Mesendoderm (in vitro differentiated cells): ENCODE measurements at regions not wholly inside any gene's neighbourhood (a gene's known extent, or its start where the extent isn't known, plus 50 kb on each side); places are given as distances from the start of the nearest gene placed in this dataset.

ENCODE experiments used
- DNase-seq: peaks from one replicate; pipeline ENCODE4 v3.0.0; 2013
- H2AK5ac ChIP-seq: 2 replicates; pipeline ENCODE4 v1.6.1; 2013; ENCODE audit warnings: low read length, inconsistent platforms
- H2BK120ac ChIP-seq: 2 replicates; pipeline ENCODE4 v1.6.1; 2013; ENCODE audit warnings: low read depth, mild to moderate bottlenecking, low read length, moderate library complexity, mixed read lengths
- H2BK15ac ChIP-seq: replicated peaks from 2 replicates; pipeline ENCODE4 v1.6.1; 2013; ENCODE audit warnings: low read depth, mild to moderate bottlenecking, moderate library complexity
- H2BK5ac ChIP-seq: 2 replicates; pipeline ENCODE4 v1.6.1; 2013; ENCODE audit warnings: low read length, inconsistent platforms
- H3K18ac ChIP-seq: 2 replicates; pipeline ENCODE4 v1.6.1; 2013; ENCODE audit warnings: mild to moderate bottlenecking, low read length, mixed read lengths
- H3K23ac ChIP-seq: one replicate; pipeline ENCODE4 v1.6.1; 2013; ENCODE audit warnings: low read length
- H3K27ac ChIP-seq: 2 replicates; pipeline ENCODE4 v1.5.1; 2013; ENCODE audit warnings: low read depth, mild to moderate bottlenecking, inconsistent platforms, low read length, moderate library complexity
- H3K27me3 ChIP-seq: 2 replicates; pipeline ENCODE4 v1.6.1; 2013; ENCODE audit warnings: low read length, control low read depth, mild to moderate bottlenecking, inconsistent platforms; ENCODE audit not compliant: insufficient read depth, poor library complexity
- H3K36me3 ChIP-seq: 2 replicates; pipeline ENCODE4 v1.6.1; 2013; ENCODE audit warnings: low read length, inconsistent platforms; ENCODE audit not compliant: control insufficient read depth, insufficient read depth
- H3K4ac ChIP-seq: one replicate; pipeline ENCODE4 v1.6.1; 2013; ENCODE audit warnings: low read depth, mild to moderate bottlenecking, low read length, moderate library complexity
- H3K4me1 ChIP-seq: 2 replicates; pipeline ENCODE4 v1.6.1; 2013; ENCODE audit warnings: low read depth, low read length, inconsistent platforms; ENCODE audit not compliant: control insufficient read depth
- H3K4me2 ChIP-seq: 2 replicates; pipeline ENCODE4 v1.6.1; 2013; ENCODE audit warnings: low read length
- H3K4me3 ChIP-seq: 2 replicates; pipeline ENCODE4 v1.5.1; 2013; ENCODE audit warnings: mild to moderate bottlenecking, low read length
- H3K56ac ChIP-seq: one replicate; pipeline ENCODE4 v1.6.1; 2013; ENCODE audit warnings: low read length
- H3K79me1 ChIP-seq: 2 replicates; pipeline ENCODE4 v1.6.1; 2013; ENCODE audit warnings: low read length, inconsistent platforms
- H3K79me2 ChIP-seq: 2 replicates; pipeline ENCODE4 v1.6.1; 2013; ENCODE audit warnings: mild to moderate bottlenecking, low read length; ENCODE audit not compliant: control insufficient read depth, insufficient read depth
- H3K9ac ChIP-seq: 2 replicates; pipeline ENCODE4 v1.6.1; 2013; ENCODE audit warnings: low read length, inconsistent platforms
- H4K5ac ChIP-seq: one replicate; pipeline ENCODE4 v1.6.1; 2013; ENCODE audit warnings: low read length
- H4K8ac ChIP-seq: one replicate; pipeline ENCODE4 v1.6.1; 2013; ENCODE audit warnings: low read depth, mild to moderate bottlenecking, control low read depth, low read length, moderate library complexity
- WGBS: extraction: QIAGEN DNeasy Blood & Tissue Kit; methylation state at CpG from one replicate; pipeline ENCODE4 v1.1.7; 2013; ENCODE audit warnings: low lambda C conversion rate, missing lambda C conversion rate; ENCODE audit not compliant: insufficient coverage; ENCODE audit errors: extremely low coverage; 5-methylcytosine and 5-hydroxymethylcytosine counted together

- no peak overlapping the region for H2BK5ac ChIP-seq
- no peak overlapping the region for H3K4me2 ChIP-seq
- H2BK120ac ChIP-seq = no peak overlapping the region
- no peak overlapping the region for H2BK15ac ChIP-seq
- H3K56ac ChIP-seq = no peak overlapping the region
- no peaks in the 10 kb centered on the region for H3K36me3 ChIP-seq
- H3K4me3 ChIP-seq = no peak overlapping the region
- no peak overlapping the region for H4K5ac ChIP-seq
- H3K27ac ChIP-seq = no peak overlapping the region
- H3K23ac ChIP-seq = no peak overlapping the region
- H3K79me1 ChIP-seq = no peaks in the 10 kb centered on the region
- H3K4me1 ChIP-seq = no peaks in the 10 kb centered on the region
- H3K18ac ChIP-seq = no peak overlapping the region
- WGBS = no CpG with 5 or more reads among the region's 4 CpGs
- no peaks in the 10 kb centered on the region for H3K27me3 ChIP-seq
- H3K79me2 ChIP-seq = no peaks in the 10 kb centered on the region
- H4K8ac ChIP-seq = no peak overlapping the region
- no peak for DNase-seq
- H3K4ac ChIP-seq = no peak overlapping the region
- H2AK5ac ChIP-seq = no peak overlapping the region
- H3K9ac ChIP-seq = no peak overlapping the region
Observed at GRCh38 chr16:8519179-8519578, 71.1 kb downstream of the TMEM114 start.

- H3K56ac ChIP-seq = no peak overlapping the region
- H3K79me1 ChIP-seq = no peaks in the 10 kb centered on the region
- no peaks in the 10 kb centered on the region for H3K27me3 ChIP-seq
- H4K8ac ChIP-seq = no peak overlapping the region
- no peak overlapping the region for H3K9ac ChIP-seq
- WGBS = no CpG with 5 or more reads among the region's 4 CpGs
- no peak overlapping the region for H3K4ac ChIP-seq
- H3K23ac ChIP-seq = no peak overlapping the region
- H3K4me3 ChIP-seq = no peak overlapping the region
- H3K27ac ChIP-seq = no peak overlapping the region
- no peak overlapping the region for H2AK5ac ChIP-seq
- no peak overlapping the region for H3K18ac ChIP-seq
- no peaks in the 10 kb centered on the region for H3K36me3 ChIP-seq
- no peak overlapping the region for H2BK120ac ChIP-seq
- DNase-seq = no peak
- H2BK15ac ChIP-seq = no peak overlapping the region
- no peaks in the 10 kb centered on the region for H3K4me1 ChIP-seq
- H2BK5ac ChIP-seq = no peak overlapping the region
- no peak overlapping the region for H3K4me2 ChIP-seq
- H4K5ac ChIP-seq = no peak overlapping the region
- no peaks in the 10 kb centered on the region for H3K79me2 ChIP-seq
Observed at GRCh38 chr16:8517280-8517679, 73.0 kb downstream of the TMEM114 start.

- Histone ChIP-seq H3K9ac (no peak overlapping the region), H3K4me1 (no peaks in the 10 kb centered on the region), H2BK120ac (no peak overlapping the region), H3K23ac (no peak overlapping the region), H2AK5ac (no peak overlapping the region), H4K8ac (no peak overlapping the region), H3K27me3 (no peaks in the 10 kb centered on the region), H3K4me2 (no peak overlapping the region), H4K5ac (no peak overlapping the region), H2BK5ac (no peak overlapping the region), H3K79me1 (no peaks in the 10 kb centered on the region), H3K4ac (no peak overlapping the region), H3K4me3 (no peak overlapping the region), H3K36me3 (no peaks in the 10 kb centered on the region), H3K56ac (no peak overlapping the region), H3K27ac (no peak overlapping the region), H3K79me2 (no peaks in the 10 kb centered on the region), H3K18ac (no peak overlapping the region), H2BK15ac (no peak overlapping the region)
- no peak for DNase-seq
- WGBS = no CpG with 5 or more reads among the region's 3 CpGs
Observed at GRCh38 chr16:8516471-8516870, 73.8 kb downstream of the TMEM114 start.

GRCh38 chr16:8512941-8513624, 77.2 kb downstream of the TMEM114 start:
- Histone ChIP-seq H3K23ac (no peak overlapping the region), H2BK15ac (no peak overlapping the region), H3K18ac (no peak overlapping the region), H4K5ac (no peak overlapping the region), H3K9ac (no peak overlapping the region), H3K4me3 (no peak overlapping the region), H3K4me2 (no peak overlapping the region), H3K27me3 (peaks cover 1% of the 10 kb centered on the region), H3K79me2 (no peaks in the 10 kb centered on the region), H3K36me3 (no peaks in the 10 kb centered on the region), H2AK5ac (no peak overlapping the region), H2BK120ac (no peak overlapping the region), H3K79me1 (no peaks in the 10 kb centered on the region), H3K56ac (no peak overlapping the region), H4K8ac (no peak overlapping the region), H3K4me1 (no peaks in the 10 kb centered on the region), H3K4ac (no peak overlapping the region), H2BK5ac (no peak overlapping the region), H3K27ac (no peak overlapping the region)
- no CpG with 5 or more reads among the region's 8 CpGs for WGBS
- DNase-seq = no peak

- Histone ChIP-seq H4K5ac (no peak overlapping the region), H3K36me3 (no peaks in the 10 kb centered on the region), H2AK5ac (no peak overlapping the region), H3K4me1 (no peaks in the 10 kb centered on the region), H3K9ac (no peak overlapping the region), H3K79me1 (no peaks in the 10 kb centered on the region), H2BK120ac (no peak overlapping the region), H3K27ac (no peak overlapping the region), H3K4me2 (no peak overlapping the region), H3K56ac (no peak overlapping the region), H3K79me2 (no peaks in the 10 kb centered on the region), H3K23ac (no peak overlapping the region), H2BK5ac (no peak overlapping the region), H3K4ac (no peak overlapping the region), H3K4me3 (no peak overlapping the region), H3K27me3 (peaks cover 5% of the 10 kb centered on the region), H4K8ac (no peak overlapping the region), H3K18ac (no peak overlapping the region), H2BK15ac (no peak overlapping the region)
- no peak for DNase-seq
- WGBS = no CpG with 5 or more reads among the region's 4 CpGs
Observed at GRCh38 chr16:8511464-8511863, 78.8 kb downstream of the TMEM114 start.

GRCh38 chr16:8510160-8510559, 80.2 kb downstream of the TMEM114 start:
- H3K79me2 ChIP-seq = no peaks in the 10 kb centered on the region
- H3K36me3 ChIP-seq = no peaks in the 10 kb centered on the region
- WGBS = no CpG with 5 or more reads among the region's 6 CpGs
- H3K27ac ChIP-seq = no peak overlapping the region
- no peak overlapping the region for H3K23ac ChIP-seq
- H4K8ac ChIP-seq = no peak overlapping the region
- H3K4ac ChIP-seq = no peak overlapping the region
- no peak overlapping the region for H2BK15ac ChIP-seq
- H3K4me3 ChIP-seq = no peak overlapping the region
- peaks cover 7% of the 10 kb centered on the region for H3K27me3 ChIP-seq
- peaks cover 4% of the 10 kb centered on the region for H3K4me1 ChIP-seq
- H3K79me1 ChIP-seq = no peaks in the 10 kb centered on the region
- no peak overlapping the region for H3K4me2 ChIP-seq
- no peak overlapping the region for H3K56ac ChIP-seq
- no peak overlapping the region for H2BK120ac ChIP-seq
- H4K5ac ChIP-seq = no peak overlapping the region
- no peak overlapping the region for H2AK5ac ChIP-seq
- H3K18ac ChIP-seq = no peak overlapping the region
- H2BK5ac ChIP-seq = no peak overlapping the region
- no peak overlapping the region for H3K9ac ChIP-seq
- DNase-seq = no peak
